Suprapubic skin (tissue), 4 donors: ENCODE measurements at regions not wholly inside any gene's neighbourhood (a gene's known extent, or its start where the extent isn't known, plus 50 kb on each side); places are given as distances from the start of the nearest gene placed in this dataset.

Experiments
- CTCF ChIP-seq, 2 donors: fragments of 200-600 bp in 1 of 2; fragments of 450-650 bp in 1 of 2; sonication (generic) in 1 of 2; IDR thresholded peaks; one replicate each; pipeline ENCODE4 v1.5.1; 2016 to 2019; ENCODE audit warnings: antibody characterized with exemption in 2 of 2, mild to moderate bottlenecking in 1 of 2, moderate library complexity in 1 of 2
- EP300 ChIP-seq: sonication (generic); formaldehyde crosslinking; IDR thresholded peaks from one replicate; pipeline ENCODE4 v1.6.1; 2017; ENCODE audit warnings: antibody characterized with exemption
- POLR2A ChIP-seq, 2 donors: fragments of 450-650 bp; IDR thresholded peaks; one replicate each; pipeline ENCODE4 v1.6.1; 2017; ENCODE audit warnings: antibody characterized with exemption in 2 of 2, mild to moderate bottlenecking in 2 of 2, moderate library complexity in 2 of 2
- POLR2AphosphoS5 ChIP-seq, 3 donors: sonication (generic); formaldehyde crosslinking; IDR thresholded peaks; one replicate each; pipeline ENCODE4 v1.6.1; 2017; ENCODE audit warnings: antibody characterized with exemption in 3 of 3

GRCh38 chr10:10624567-10624962 is 393.1 kb upstream of the CELF2 start:
- TF ChIP-seq CTCF (IDR thresholded peaks at IDR 0.05) (no peak), POLR2A (IDR thresholded peaks at IDR 0.05) (no peak), POLR2AphosphoS5 (IDR thresholded peaks at IDR 0.05) (no peak), EP300 (no peak)
